ENCODE measurements at regions not wholly inside any gene's neighbourhood (a gene's known extent, or its start where the extent isn't known, plus 50 kb on each side); places are given as distances from the start of the nearest gene placed in this dataset.
"Not testable (repeated sequence)": the region's sequence is repeated elsewhere in the genome, so short reads cannot be mapped to it uniquely, and the experiment has no call there.

DNA sequence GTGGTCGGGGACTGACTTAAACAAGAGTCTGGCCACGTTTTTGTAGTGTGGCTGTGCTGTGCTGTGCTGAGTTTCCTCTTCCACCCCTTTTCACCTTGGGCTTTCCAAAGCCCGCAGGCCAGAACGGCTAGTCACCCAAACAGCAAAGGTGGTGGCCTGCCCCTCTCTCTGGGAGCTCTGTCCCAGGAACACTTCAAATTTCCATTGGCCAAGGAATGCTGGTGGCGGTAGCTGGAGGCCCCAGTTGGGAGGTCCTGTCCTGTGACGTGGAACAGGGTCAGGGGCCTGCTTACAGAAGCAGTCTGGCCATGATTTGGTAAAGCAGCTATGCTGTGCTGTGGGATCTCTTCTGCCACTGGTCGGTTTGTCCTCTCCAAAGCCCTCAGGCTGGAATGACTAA is 628.1 kb upstream of the DEFB115 start:
- TF ChIP-seq, protein P1, sequence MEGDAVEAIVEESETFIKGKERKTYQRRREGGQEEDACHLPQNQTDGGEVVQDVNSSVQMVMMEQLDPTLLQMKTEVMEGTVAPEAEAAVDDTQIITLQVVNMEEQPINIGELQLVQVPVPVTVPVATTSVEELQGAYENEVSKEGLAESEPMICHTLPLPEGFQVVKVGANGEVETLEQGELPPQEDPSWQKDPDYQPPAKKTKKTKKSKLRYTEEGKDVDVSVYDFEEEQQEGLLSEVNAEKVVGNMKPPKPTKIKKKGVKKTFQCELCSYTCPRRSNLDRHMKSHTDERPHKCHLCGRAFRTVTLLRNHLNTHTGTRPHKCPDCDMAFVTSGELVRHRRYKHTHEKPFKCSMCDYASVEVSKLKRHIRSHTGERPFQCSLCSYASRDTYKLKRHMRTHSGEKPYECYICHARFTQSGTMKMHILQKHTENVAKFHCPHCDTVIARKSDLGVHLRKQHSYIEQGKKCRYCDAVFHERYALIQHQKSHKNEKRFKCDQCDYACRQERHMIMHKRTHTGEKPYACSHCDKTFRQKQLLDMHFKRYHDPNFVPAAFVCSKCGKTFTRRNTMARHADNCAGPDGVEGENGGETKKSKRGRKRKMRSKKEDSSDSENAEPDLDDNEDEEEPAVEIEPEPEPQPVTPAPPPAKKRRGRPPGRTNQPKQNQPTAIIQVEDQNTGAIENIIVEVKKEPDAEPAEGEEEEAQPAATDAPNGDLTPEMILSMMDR (IDR thresholded peaks at IDR 0.05): not testable (repeated sequence)
- not testable (repeated sequence) for TF ChIP-seq EP300, POLR2AphosphoS5, POLR2A (IDR thresholded peaks at IDR 0.05)
